ENCODE measurements at regions not wholly inside any gene's neighbourhood (a gene's known extent, or its start where the extent isn't known, plus 50 kb on each side); places are given as distances from the start of the nearest gene placed in this dataset.

- CTCF ChIA-PET, result no interaction called here
- H4K20me1 ChIP-seq (ENCODE audit: low read length), result no peaks in the 10 kb centered on the region
- no peaks in the 10 kb centered on the region for H3K9me2 ChIP-seq (replicated peaks; ENCODE audit: low read length)
- no peak overlapping the region for H3K9ac ChIP-seq (ENCODE audit: low read length)
- no peaks in the 10 kb centered on the region for H3F3A ChIP-seq (ENCODE audit: low read length, unreplicated experiment)
- H3K4me2 ChIP-seq (ENCODE audit: low read length), result no peak overlapping the region
- ATAC-seq, result no peak
- intact Hi-C loops (cut with micrococcal nuclease), result no loop called here
- H2AFZ ChIP-seq (ENCODE audit: low read length), result no peak overlapping the region
- TF ChIP-seq CTCF (conservative IDR thresholded peaks at IDR 0.05; ENCODE audit: low read depth, low read length), result no peak
- no peak for TF ChIP-seq EZH2 (IDR thresholded peaks at IDR 0.05; ENCODE audit: low read length, unreplicated experiment)
- TF ChIP-seq EZH2phosphoT487 (IDR thresholded peaks at IDR 0.05; ENCODE audit: borderline replicate concordance, low read length), result no peak
- no peak overlapping the region for H3K27ac ChIP-seq (ENCODE audit: low read length)
- no peaks in the 10 kb centered on the region for H3K27me3 ChIP-seq (ENCODE audit: low read length)
- no TSS peak for BruUV-seq (replicated peaks)
- DNase-seq, result peak; percentile 18
- no peaks in the 10 kb centered on the region for H3K36me3 ChIP-seq (ENCODE audit: low read depth, low read length)
- no peaks in the 10 kb centered on the region for H3K79me2 ChIP-seq (ENCODE audit: low read length)
- no peaks in the 10 kb centered on the region for H3K9me3 ChIP-seq (ENCODE audit: low read length)
- no peak overlapping the region for H3K4me3 ChIP-seq (ENCODE audit: low read length)
- POLR2A ChIA-PET (ENCODE audit: unreplicated experiment), result no interaction called here
- no peaks in the 10 kb centered on the region for H3K4me1 ChIP-seq (ENCODE audit: insufficient read depth, low read length)
These were observed 69.5 kb upstream of the KCNAB1 start for GRCh38 chr3:156050918-156051317.

GRCh38 chr3:156051651-156052050 is 68.7 kb upstream of the KCNAB1 start:
- BruUV-seq (replicated peaks), result no TSS peak
- H3K36me3 ChIP-seq (ENCODE audit: low read depth, low read length), result no peaks in the 10 kb centered on the region
- DNase-seq (no peak), ATAC-seq (no peak)
- no peaks in the 10 kb centered on the region for H3K79me2 ChIP-seq (ENCODE audit: low read length)
- H2AFZ ChIP-seq (ENCODE audit: low read length), result no peak overlapping the region
- ChIA-PET CTCF (no interaction called here), POLR2A (ENCODE audit: unreplicated experiment) (no interaction called here)
- H3K9me2 ChIP-seq (replicated peaks; ENCODE audit: low read length), result 0 out of 2 replicates have a peak, but pooled peaks cover 4% of the 10 kb centered on the region
- intact Hi-C loops (cut with micrococcal nuclease), result no loop called here
- H3K4me1 ChIP-seq (ENCODE audit: insufficient read depth, low read length), result no peaks in the 10 kb centered on the region
- no peaks in the 10 kb centered on the region for H3F3A ChIP-seq (ENCODE audit: low read length, unreplicated experiment)
- H3K4me2 ChIP-seq (ENCODE audit: low read length), result no peak overlapping the region
- no peak overlapping the region for H3K4me3 ChIP-seq (ENCODE audit: low read length)
- no peak overlapping the region for H3K9ac ChIP-seq (ENCODE audit: low read length)
- H4K20me1 ChIP-seq (ENCODE audit: low read length), result no peaks in the 10 kb centered on the region
- H3K9me3 ChIP-seq (ENCODE audit: low read length), result no peaks in the 10 kb centered on the region
- TF ChIP-seq EZH2 (IDR thresholded peaks at IDR 0.05; ENCODE audit: low read length, unreplicated experiment), result no peak
- no peak for TF ChIP-seq EZH2phosphoT487 (IDR thresholded peaks at IDR 0.05; ENCODE audit: borderline replicate concordance, low read length)
- TF ChIP-seq CTCF (conservative IDR thresholded peaks at IDR 0.05; ENCODE audit: low read depth, low read length), result no peak
- H3K27ac ChIP-seq (ENCODE audit: low read length), result no peak overlapping the region
- H3K27me3 ChIP-seq (ENCODE audit: low read length), result no peaks in the 10 kb centered on the region; the same call in 1 of the 2 replicates

- Histone ChIP-seq H3K4me3 (ENCODE audit: low read length) (no peak overlapping the region), H3K9me3 (ENCODE audit: low read length) (no peaks in the 10 kb centered on the region), H3K4me1 (ENCODE audit: insufficient read depth, low read length) (no peaks in the 10 kb centered on the region), H3K27ac (ENCODE audit: low read length) (no peak overlapping the region), H3K27me3 (ENCODE audit: low read length) (peaks cover under 1% of the 10 kb centered on the region; the same call in 1 of the 2 replicates), H3K9ac (ENCODE audit: low read length) (no peak overlapping the region), H4K20me1 (ENCODE audit: low read length) (no peaks in the 10 kb centered on the region), H3F3A (ENCODE audit: low read length, unreplicated experiment) (no peaks in the 10 kb centered on the region), H3K79me2 (ENCODE audit: low read length) (no peaks in the 10 kb centered on the region), H3K36me3 (ENCODE audit: low read depth, low read length) (no peaks in the 10 kb centered on the region), H3K4me2 (ENCODE audit: low read length) (no peak overlapping the region), H2AFZ (ENCODE audit: low read length) (no peak overlapping the region), H3K9me2 (replicated peaks; ENCODE audit: low read length) (0 out of 2 replicates have a peak, but pooled peaks cover 4% of the 10 kb centered on the region)
- ATAC-seq (no peak), DNase-seq (no peak)
- POLR2A ChIA-PET (ENCODE audit: unreplicated experiment), result no interaction called here
- TF ChIP-seq EZH2 (IDR thresholded peaks at IDR 0.05; ENCODE audit: low read length, unreplicated experiment) (no peak), CTCF (conservative IDR thresholded peaks at IDR 0.05; ENCODE audit: low read depth, low read length) (no peak), EZH2phosphoT487 (IDR thresholded peaks at IDR 0.05; ENCODE audit: borderline replicate concordance, low read length) (no peak)
- BruUV-seq (replicated peaks), result no TSS peak
- CTCF ChIA-PET, result no interaction called here
- intact Hi-C loops (cut with micrococcal nuclease), result no loop called here
These were observed 68.3 kb upstream of the KCNAB1 start for GRCh38 chr3:156052115-156052514.

Data from PC-3 (cell line).